OCI-LY3 (cell line): ENCODE measurements at regions not wholly inside any gene's neighbourhood (a gene's known extent, or its start where the extent isn't known, plus 50 kb on each side); places are given as distances from the start of the nearest gene placed in this dataset.

ENCODE experiments used
- H2AFZ ChIP-seq: fragments of 200-600, 300-600 bp; shearing (Covaris generic); 2 replicates; pipeline ENCODE4 v1.6.0; 2014; ENCODE audit warnings: antibody characterized with exemption, low read depth, low read length
- H3K27ac ChIP-seq: fragments of 200-600, 300-600 bp; sonication (generic); 2 replicates; pipeline ENCODE4 v1.5.1; 2014; ENCODE audit warnings: mild to moderate bottlenecking, low read length, moderate library complexity, mixed read lengths
- H3K27me3 ChIP-seq: fragments of 200-600, 300-600 bp; sonication (generic); 2 replicates; pipeline ENCODE4 v1.6.1; 2014; ENCODE audit warnings: low read depth, low read length, mixed read lengths
- H3K36me3 ChIP-seq: fragments of 200-600, 300-600 bp; sonication (generic); replicated peaks from 2 replicates; pipeline ENCODE3; 2014; ENCODE audit warnings: low read depth, low read length, mixed read lengths
- H3K4me1 ChIP-seq: fragments of 300-600, 200-600 bp; sonication (generic); 2 replicates; pipeline ENCODE4 v1.6.1; 2014; ENCODE audit warnings: low read length, mixed read lengths
- H3K4me2 ChIP-seq: fragments of 200-600, 300-600 bp; sonication (generic); 2 replicates; pipeline ENCODE4 v1.6.1; 2014; ENCODE audit warnings: low read length, mixed read lengths
- H3K4me3 ChIP-seq: fragments of 300-600, 200-600 bp; sonication (generic); 2 replicates; pipeline ENCODE4 v1.5.1; 2014; ENCODE audit warnings: antibody characterized with exemption, mild to moderate bottlenecking, low read length, moderate library complexity
- H3K79me2 ChIP-seq: fragments of 300-600, 200-600 bp; shearing (Covaris generic); 2 replicates; pipeline ENCODE4 v1.6.1; 2014; ENCODE audit warnings: mild to moderate bottlenecking, low read length, mixed read lengths
- H3K9ac ChIP-seq: fragments of 300-600, 200-600 bp; shearing (Covaris generic); 2 replicates; pipeline ENCODE4 v1.6.0; 2014; ENCODE audit warnings: mild to moderate bottlenecking, low read length, moderate library complexity
- H3K9me3 ChIP-seq: fragments of 200-600, 300-600 bp; shearing (Covaris generic); 2 replicates; pipeline ENCODE4 v1.6.1; 2014; ENCODE audit warnings: low read length, mixed read lengths; ENCODE audit not compliant: insufficient read depth
- H4K20me1 ChIP-seq: fragments of 200-600, 300-600 bp; sonication (generic); 2 replicates; pipeline ENCODE4 v1.6.1; 2016; ENCODE audit warnings: low read length, mixed read lengths; ENCODE audit not compliant: insufficient read depth
- EZH2phosphoT487 ChIP-seq: fragments of 200-600 bp; shearing (Covaris generic); IDR thresholded peaks from 2 replicates; pipeline ENCODE4 v1.6.1; 2018; ENCODE audit warnings: antibody characterized with exemption, mixed run types, low read depth
- TF ChIP-seq, protein P1 (sequence below): fragments of 200-600, 300-600 bp; sonication (generic); IDR thresholded peaks from 2 replicates; pipeline ENCODE4 v1.5.1; 2014; ENCODE audit warnings: antibody characterized with exemption, low read length, low read depth

- no peaks in the 10 kb centered on the region for H3K9me3 ChIP-seq
- no peaks in the 10 kb centered on the region for H3K4me1 ChIP-seq
- H3K27me3 ChIP-seq: no peaks in the 10 kb centered on the region
- H3K9ac ChIP-seq: no peak overlapping the region
- no peaks in the 10 kb centered on the region for H3K36me3 ChIP-seq
- no peak overlapping the region for H3K4me2 ChIP-seq
- TF ChIP-seq, protein P1, sequence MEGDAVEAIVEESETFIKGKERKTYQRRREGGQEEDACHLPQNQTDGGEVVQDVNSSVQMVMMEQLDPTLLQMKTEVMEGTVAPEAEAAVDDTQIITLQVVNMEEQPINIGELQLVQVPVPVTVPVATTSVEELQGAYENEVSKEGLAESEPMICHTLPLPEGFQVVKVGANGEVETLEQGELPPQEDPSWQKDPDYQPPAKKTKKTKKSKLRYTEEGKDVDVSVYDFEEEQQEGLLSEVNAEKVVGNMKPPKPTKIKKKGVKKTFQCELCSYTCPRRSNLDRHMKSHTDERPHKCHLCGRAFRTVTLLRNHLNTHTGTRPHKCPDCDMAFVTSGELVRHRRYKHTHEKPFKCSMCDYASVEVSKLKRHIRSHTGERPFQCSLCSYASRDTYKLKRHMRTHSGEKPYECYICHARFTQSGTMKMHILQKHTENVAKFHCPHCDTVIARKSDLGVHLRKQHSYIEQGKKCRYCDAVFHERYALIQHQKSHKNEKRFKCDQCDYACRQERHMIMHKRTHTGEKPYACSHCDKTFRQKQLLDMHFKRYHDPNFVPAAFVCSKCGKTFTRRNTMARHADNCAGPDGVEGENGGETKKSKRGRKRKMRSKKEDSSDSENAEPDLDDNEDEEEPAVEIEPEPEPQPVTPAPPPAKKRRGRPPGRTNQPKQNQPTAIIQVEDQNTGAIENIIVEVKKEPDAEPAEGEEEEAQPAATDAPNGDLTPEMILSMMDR: no peak
- no peak for TF ChIP-seq EZH2phosphoT487
- H3K4me3 ChIP-seq: no peak overlapping the region
- H3K79me2 ChIP-seq: no peaks in the 10 kb centered on the region
- no peak overlapping the region for H3K27ac ChIP-seq
- H2AFZ ChIP-seq: no peak overlapping the region
- H4K20me1 ChIP-seq: no peaks in the 10 kb centered on the region
These were observed 151.0 kb upstream of the MCHR2 start for GRCh38 chr6:100144991-100145390.

DNA sequence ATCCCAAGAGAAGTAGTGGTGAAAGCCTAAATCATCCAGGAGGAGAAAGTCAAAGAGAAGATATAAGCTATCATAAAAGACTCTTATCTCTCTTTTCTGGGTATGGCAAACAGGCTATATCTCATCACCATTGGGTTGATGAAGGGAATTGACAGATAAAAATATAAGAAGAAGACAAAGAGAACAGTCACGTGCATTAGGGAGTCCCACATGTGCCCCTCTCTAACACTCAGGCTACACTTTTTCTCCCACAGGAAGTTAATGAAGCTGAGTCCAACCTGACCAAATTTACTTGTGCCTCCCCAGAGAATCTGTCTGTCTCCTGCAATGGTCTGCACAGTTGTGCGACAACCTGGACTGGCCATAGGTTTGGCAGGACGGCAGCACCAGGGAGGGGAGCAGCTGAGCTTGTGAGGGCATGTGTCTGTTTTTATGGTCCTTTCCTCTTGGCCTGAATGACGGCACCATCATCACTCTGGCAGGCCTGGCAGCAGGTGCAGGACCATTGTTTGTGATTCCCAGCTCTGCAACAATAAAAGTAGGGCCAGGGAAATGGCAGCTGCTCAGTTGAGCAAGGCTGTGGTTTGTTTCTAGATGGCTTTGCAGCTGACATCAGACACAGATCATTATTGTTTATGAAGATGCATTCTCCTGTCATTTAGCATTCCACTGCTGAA is 144.5 kb upstream of the MCHR2 start:
- no peak overlapping the region for H3K4me2 ChIP-seq
- no peaks in the 10 kb centered on the region for H3K9me3 ChIP-seq
- no peak overlapping the region for H3K9ac ChIP-seq
- H3K4me3 ChIP-seq: no peak overlapping the region
- no peaks in the 10 kb centered on the region for H3K79me2 ChIP-seq
- no peak overlapping the region for H2AFZ ChIP-seq
- no peak overlapping the region for H3K27ac ChIP-seq
- no peaks in the 10 kb centered on the region for H3K36me3 ChIP-seq
- no peaks in the 10 kb centered on the region for H4K20me1 ChIP-seq
- H3K4me1 ChIP-seq: no peaks in the 10 kb centered on the region
- TF ChIP-seq EZH2phosphoT487: no peak
- TF ChIP-seq, protein P1: no peak
- H3K27me3 ChIP-seq: no peaks in the 10 kb centered on the region

GRCh38 chr6:100137759-100138158 is 143.7 kb upstream of the MCHR2 start:
- H3K4me2 ChIP-seq: no peak overlapping the region
- no peaks in the 10 kb centered on the region for H3K9me3 ChIP-seq
- no peak overlapping the region for H2AFZ ChIP-seq
- H3K79me2 ChIP-seq: no peaks in the 10 kb centered on the region
- H3K27me3 ChIP-seq: no peaks in the 10 kb centered on the region
- no peaks in the 10 kb centered on the region for H3K36me3 ChIP-seq
- no peaks in the 10 kb centered on the region for H4K20me1 ChIP-seq
- H3K4me3 ChIP-seq: no peak overlapping the region
- no peaks in the 10 kb centered on the region for H3K4me1 ChIP-seq
- no peak overlapping the region for H3K27ac ChIP-seq
- TF ChIP-seq, protein P1: no peak
- H3K9ac ChIP-seq: no peak overlapping the region

DNA sequence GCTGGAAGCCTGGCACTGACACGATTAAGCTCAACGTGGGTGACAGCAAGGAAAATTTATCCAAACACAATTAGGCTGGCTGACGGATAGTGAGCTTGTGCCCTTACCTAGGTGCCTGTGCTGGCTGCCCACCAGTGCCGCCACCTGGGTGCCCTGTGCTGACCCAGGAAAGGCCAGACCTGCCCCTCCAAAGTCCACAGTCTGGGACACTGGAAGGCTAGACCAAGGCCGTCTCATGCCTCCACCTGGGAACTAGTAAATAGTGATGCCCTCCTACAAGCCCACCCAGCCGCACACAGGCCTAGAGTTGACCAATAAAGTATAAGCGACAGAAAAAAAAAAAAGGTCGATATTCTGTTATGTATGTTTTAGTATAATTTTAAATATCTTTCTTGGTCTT is 142.6 kb upstream of the MCHR2 start:
- no peak overlapping the region for H3K27ac ChIP-seq
- H3K79me2 ChIP-seq: no peaks in the 10 kb centered on the region
- H3K4me3 ChIP-seq: no peak overlapping the region
- no peaks in the 10 kb centered on the region for H3K36me3 ChIP-seq
- no peaks in the 10 kb centered on the region for H3K9me3 ChIP-seq
- H2AFZ ChIP-seq: no peak overlapping the region
- no peaks in the 10 kb centered on the region for H3K27me3 ChIP-seq
- no peaks in the 10 kb centered on the region for H4K20me1 ChIP-seq
- TF ChIP-seq, protein P1: no peak
- TF ChIP-seq EZH2phosphoT487: no peak
- no peaks in the 10 kb centered on the region for H3K4me1 ChIP-seq
- H3K9ac ChIP-seq: no peak overlapping the region
- no peak overlapping the region for H3K4me2 ChIP-seq
